GM21360 (cell line): ENCODE measurements at regions not wholly inside any gene's neighbourhood (a gene's known extent, or its start where the extent isn't known, plus 50 kb on each side); places are given as distances from the start of the nearest gene placed in this dataset.
"Not testable (repeated sequence)": the region's sequence is repeated elsewhere in the genome, so short reads cannot be mapped to it uniquely, and the experiment has no call there.

ENCODE experiments used
- ATAC-seq: cut with Tn5 transposase; IDR thresholded peaks from one replicate; pipeline ENCODE4 v1.9.1; 2021; ENCODE audit warnings: mild to moderate bottlenecking, moderate library complexity; ENCODE audit not compliant: unreplicated experiment

- ATAC-seq = no peak
Observed at GRCh38 chr3:21979706-21980105, 228.7 kb upstream of the ZNF385D start.

GRCh38 chr3:21989341-21990042 is 238.5 kb upstream of the ZNF385D start:
- ATAC-seq = no peak

- no peak for ATAC-seq
Observed at GRCh38 chr3:21991061-21991460, 240.1 kb upstream of the ZNF385D start.

GRCh38 chr3:21995079-21995607 is 244.1 kb upstream of the ZNF385D start:
- no peak for ATAC-seq

GRCh38 chr3:22007368-22007767 is 256.4 kb upstream of the ZNF385D start:
- ATAC-seq = no peak

GRCh38 chr3:22010997-22011396 is 260.0 kb upstream of the ZNF385D start:
- no peak for ATAC-seq

GRCh38 chr3:22012471-22012870 is 261.5 kb upstream of the ZNF385D start:
- ATAC-seq = no peak

GRCh38 chr3:22013641-22014040 is 262.6 kb upstream of the ZNF385D start:
- ATAC-seq = no peak

- ATAC-seq = no peak
Observed at GRCh38 chr3:22016197-22016596, 265.2 kb upstream of the ZNF385D start.

- ATAC-seq = not testable (repeated sequence)
Observed at GRCh38 chr3:22024638-22025037, 273.6 kb upstream of the ZNF385D start.

GRCh38 chr3:22029480-22029879 is 278.5 kb upstream of the ZNF385D start:
- ATAC-seq = no peak

GRCh38 chr3:22039161-22039560 is 288.2 kb upstream of the ZNF385D start:
- ATAC-seq = no peak

- no peak for ATAC-seq
Observed at GRCh38 chr3:22040150-22040549, 289.1 kb upstream of the ZNF385D start.

GRCh38 chr3:22045882-22046281 is 294.9 kb upstream of the ZNF385D start:
- no peak for ATAC-seq

- ATAC-seq = no peak
Observed at GRCh38 chr3:22063500-22063899, 312.5 kb upstream of the ZNF385D start.

GRCh38 chr3:22068619-22069018 is 317.6 kb upstream of the ZNF385D start:
- no peak for ATAC-seq

GRCh38 chr3:22088204-22088603 is 337.2 kb upstream of the ZNF385D start:
- ATAC-seq = no peak

- ATAC-seq = peak; percentile 93
Observed at GRCh38 chr3:22089284-22089683, 338.3 kb upstream of the ZNF385D start.

GRCh38 chr3:22091329-22091728 is 340.3 kb upstream of the ZNF385D start:
- no peak for ATAC-seq

GRCh38 chr3:22098021-22098420 is 347.0 kb upstream of the ZNF385D start:
- ATAC-seq = no peak

- ATAC-seq = no peak
Observed at GRCh38 chr3:22101351-22101750, 350.3 kb upstream of the ZNF385D start.

GRCh38 chr3:22101811-22102210 is 350.8 kb upstream of the ZNF385D start:
- ATAC-seq = no peak

GRCh38 chr3:22103423-22103822 is 352.4 kb upstream of the ZNF385D start:
- no peak for ATAC-seq
